K562 (cell line): ENCODE measurements at regions not wholly inside any gene's neighbourhood (a gene's known extent, or its start where the extent isn't known, plus 50 kb on each side); places are given as distances from the start of the nearest gene placed in this dataset.

Experiments used
- AFF1 ChIP-seq, 2 experiments: fragments of 450-650 bp; IDR thresholded peaks; 2 replicates each; pipeline ENCODE4 v1.6.1; 2018; ENCODE audit warnings: mild to moderate bottlenecking in 2 of 2, low read depth in 1 of 2; ENCODE audit not compliant: partially characterized antibody in 2 of 2
- CHAMP1 ChIP-seq: fragments of 450-650 bp; IDR thresholded peaks from 2 replicates; pipeline ENCODE4 v1.6.1; 2016; ENCODE audit warnings: mild to moderate bottlenecking
- KLF13 ChIP-seq: fragments of 450-650 bp; IDR thresholded peaks from 2 replicates; pipeline ENCODE4 v1.6.1; 2016; ENCODE audit warnings: missing genetic modification characterization, low read depth, mild to moderate bottlenecking, missing compliant biosample characterization, moderate library complexity, borderline replicate concordance
- KLF6 ChIP-seq: fragments of 250-450 bp; sonication (Bioruptor Pico); IDR thresholded peaks from 2 replicates; pipeline ENCODE4 v1.4.0; 2020; ENCODE audit warnings: mild to moderate bottlenecking, moderate library complexity, borderline replicate concordance
- MXD1 ChIP-seq: fragments of 250-450 bp; sonication (Bioruptor Pico); IDR thresholded peaks from 2 replicates; pipeline ENCODE4 v1.8.0; 2021; ENCODE audit warnings: borderline replicate concordance, mild to moderate bottlenecking, moderate library complexity; ENCODE audit not compliant: poor library complexity, severe bottlenecking
- NBN ChIP-seq: fragments of 450-650 bp; IDR thresholded peaks from 2 replicates; pipeline ENCODE4 v1.6.1; 2016; ENCODE audit warnings: low read depth, mild to moderate bottlenecking
- PCBP2 ChIP-seq: fragments of 200-400 bp; formaldehyde crosslinking; IDR thresholded peaks from 2 replicates; pipeline ENCODE4 v1.6.1; 2018; ENCODE audit warnings: low read length, low read depth, mild to moderate bottlenecking, moderate library complexity; ENCODE audit not compliant: poor library complexity, severe bottlenecking
- PHB2 ChIP-seq: fragments of 450-650 bp; IDR thresholded peaks from 2 replicates; pipeline ENCODE4 v1.6.1; 2017; ENCODE audit warnings: low read depth
- PML ChIP-seq: IDR thresholded peaks from 2 replicates; pipeline ENCODE4 v1.6.1; 2012; ENCODE audit warnings: low read length, inconsistent platforms
- RB1 ChIP-seq: fragments of 450-650 bp; IDR thresholded peaks from 2 replicates; pipeline ENCODE4 v1.6.1; 2017; ENCODE audit warnings: low read depth, mild to moderate bottlenecking
- RBM15 ChIP-seq: fragments of 200-400 bp; formaldehyde crosslinking; IDR thresholded peaks from 2 replicates; pipeline ENCODE4 v1.6.1; 2018; ENCODE audit warnings: mild to moderate bottlenecking, low read length, moderate library complexity; ENCODE audit not compliant: insufficient read depth
- SFPQ ChIP-seq: fragments of 200-400 bp; formaldehyde crosslinking; IDR thresholded peaks from 2 replicates; pipeline ENCODE4 v1.6.1; 2017; ENCODE audit warnings: mild to moderate bottlenecking, low read depth, low read length, moderate library complexity
- SMAD4 ChIP-seq: fragments of 250-450 bp; sonication (Bioruptor Pico); conservative IDR thresholded peaks from 2 replicates; pipeline ENCODE4 v1.8.0; 2021; ENCODE audit warnings: inconsistent platforms, mild to moderate bottlenecking, moderate library complexity
- THAP7 ChIP-seq: fragments of 250-450 bp; sonication (Bioruptor Pico); IDR thresholded peaks from 2 replicates; pipeline ENCODE4 v1.5.0; 2021
- ZBTB1 ChIP-seq: sonication (generic); formaldehyde crosslinking; IDR thresholded peaks from 2 replicates; pipeline ENCODE4 v1.8.1; 2023; ENCODE audit warnings: missing genetic modification reagents, low read depth, mild to moderate bottlenecking, borderline replicate concordance
- ZNF764 ChIP-seq: fragments of 250-450 bp; sonication (Bioruptor Pico); IDR thresholded peaks from 2 replicates; pipeline ENCODE4 v1.4.0; 2020; ENCODE audit warnings: low read depth, mild to moderate bottlenecking, moderate library complexity

GRCh38 chr12:46557539-46558373, 185.2 kb upstream of the SLC38A2 start (continued):
- peak; percentile 63 to 65 for TF ChIP-seq AFF1 (IDR thresholded peaks at IDR 0.05; ENCODE audit: low read depth in 1 of 2, partially characterized antibody in 2 of 2)
- TF ChIP-seq SMAD4 (CRISPR knock-in tag): peak; percentile 84
- TF ChIP-seq MXD1 (CRISPR knock-in tag): no peak
- peak; percentile 66; the same call in 1 of the 2 replicates for TF ChIP-seq THAP7 (CRISPR knock-in tag)
- TF ChIP-seq RBM15: no peak
- peak; percentile 66; the same call in 1 of the 2 replicates for TF ChIP-seq CHAMP1
- TF ChIP-seq ZBTB1 (CRISPR knock-in tag): no peak
- TF ChIP-seq PCBP2: no peak
- TF ChIP-seq PML: 0 out of 2 replicates have a peak, but pooled peaks have one; percentile 12
- no peak for TF ChIP-seq ZNF764 (CRISPR knock-in tag)
- TF ChIP-seq KLF13 (tag): no peak
- TF ChIP-seq SFPQ: no peak
- TF ChIP-seq NBN: peak; percentile 58; the same call in 1 of the 2 replicates
- TF ChIP-seq RB1: no peak
- peak; percentile 85; the same call in 1 of the 2 replicates for TF ChIP-seq KLF6
- TF ChIP-seq PHB2: no peak
